A673 (cell line): ENCODE measurements at regions not wholly inside any gene's neighbourhood (a gene's known extent, or its start where the extent isn't known, plus 50 kb on each side); places are given as distances from the start of the nearest gene placed in this dataset.
"Not testable (repeated sequence)": the region's sequence is repeated elsewhere in the genome, so short reads cannot be mapped to it uniquely, and the experiment has no call there.

Experiments used
- BruUV-seq: library from RNA; stranded (reverse); fragments of 400-500 nt; replicated peaks from 2 replicates; lab custom pipeline; 2021; lab: Mats Ljungman, UMichigan
- CTCF ChIA-PET: fragments of 300-600 bp; sonication (Branson Sonifier 250); formaldehyde crosslinking; loops from one replicate; lab custom pipeline; 2022; ENCODE audit warnings: antibody characterized with exemption; lab: Charles Lee
- POLR2A ChIA-PET: fragments of 300-600 bp; sonication (Branson Sonifier 250); formaldehyde crosslinking; loops from one replicate; lab custom pipeline; 2022; ENCODE audit warnings: antibody characterized with exemption; ENCODE audit not compliant: low non-redundant PET; lab: Charles Lee
- DNase-seq: peaks from one replicate; pipeline ENCODE4 v3.0.0-alpha.2; 2015; ENCODE audit warnings: low spot score
- H3K27ac ChIP-seq: fragments of 200-600 bp; sonication (generic); 2 replicates; pipeline ENCODE4 v1.5.1; 2016; ENCODE audit warnings: mixed run types, low read depth, mild to moderate bottlenecking, mixed read lengths, antibody characterized with exemption, low read length; ENCODE audit not compliant: poor library complexity, severe bottlenecking
- H3K27me3 ChIP-seq: fragments of 200-600 bp; sonication (generic); replicated peaks from 2 replicates; pipeline ENCODE4 v1.6.1; 2017; ENCODE audit warnings: mixed run types, low read depth, mild to moderate bottlenecking, mixed read lengths, antibody characterized with exemption, low read length; ENCODE audit not compliant: insufficient read depth, poor library complexity
- H3K36me3 ChIP-seq: fragments of 200-600 bp; sonication (generic); 2 replicates; pipeline ENCODE4 v1.6.1; 2016; ENCODE audit warnings: mixed run types, mild to moderate bottlenecking, mixed read lengths, antibody characterized with exemption, low read length; ENCODE audit not compliant: insufficient read depth, poor library complexity, severe bottlenecking
- H3K4me1 ChIP-seq: fragments of 200-600 bp; sonication (generic); 2 replicates; pipeline ENCODE4 v1.6.1; 2017; ENCODE audit warnings: mixed run types, mild to moderate bottlenecking, mixed read lengths, antibody characterized with exemption, low read length; ENCODE audit not compliant: insufficient read depth, poor library complexity, severe bottlenecking
- H3K4me3 ChIP-seq: fragments of 200-600 bp; sonication (generic); 2 replicates; pipeline ENCODE4 v1.5.1; 2016; ENCODE audit warnings: low read depth, mixed run types, mild to moderate bottlenecking, mixed read lengths, low read length; ENCODE audit not compliant: poor library complexity, severe bottlenecking
- H3K9me3 ChIP-seq: fragments of 200-600 bp; sonication (generic); 2 replicates; pipeline ENCODE4 v1.6.1; 2016; ENCODE audit warnings: mixed run types, low read depth, mild to moderate bottlenecking, mixed read lengths, antibody characterized with exemption, low read length; ENCODE audit not compliant: poor library complexity, severe bottlenecking
- CTCF ChIP-seq: fragments of 300-800, 200-600 bp; sonication (generic); conservative IDR thresholded peaks from 2 replicates; pipeline ENCODE4 v1.5.1; 2017; ENCODE audit warnings: low read depth, mild to moderate bottlenecking, antibody characterized with exemption, low read length, moderate library complexity, mixed read lengths
- EZH2 ChIP-seq: fragments of 200-600 bp; sonication (generic); IDR thresholded peaks from 2 replicates; pipeline ENCODE4 v1.6.1; 2017; ENCODE audit warnings: borderline replicate concordance, low read depth, mild to moderate bottlenecking, mixed read lengths, antibody characterized with exemption, low read length; ENCODE audit not compliant: poor library complexity, severe bottlenecking
- intact Hi-C: fragments of 100-400 bp; cut with micrococcal nuclease; formaldehyde crosslinking; loops from one replicate; pipeline ENCODE4 v1.10.0; 2022; ENCODE audit not compliant: unreplicated experiment

DNA sequence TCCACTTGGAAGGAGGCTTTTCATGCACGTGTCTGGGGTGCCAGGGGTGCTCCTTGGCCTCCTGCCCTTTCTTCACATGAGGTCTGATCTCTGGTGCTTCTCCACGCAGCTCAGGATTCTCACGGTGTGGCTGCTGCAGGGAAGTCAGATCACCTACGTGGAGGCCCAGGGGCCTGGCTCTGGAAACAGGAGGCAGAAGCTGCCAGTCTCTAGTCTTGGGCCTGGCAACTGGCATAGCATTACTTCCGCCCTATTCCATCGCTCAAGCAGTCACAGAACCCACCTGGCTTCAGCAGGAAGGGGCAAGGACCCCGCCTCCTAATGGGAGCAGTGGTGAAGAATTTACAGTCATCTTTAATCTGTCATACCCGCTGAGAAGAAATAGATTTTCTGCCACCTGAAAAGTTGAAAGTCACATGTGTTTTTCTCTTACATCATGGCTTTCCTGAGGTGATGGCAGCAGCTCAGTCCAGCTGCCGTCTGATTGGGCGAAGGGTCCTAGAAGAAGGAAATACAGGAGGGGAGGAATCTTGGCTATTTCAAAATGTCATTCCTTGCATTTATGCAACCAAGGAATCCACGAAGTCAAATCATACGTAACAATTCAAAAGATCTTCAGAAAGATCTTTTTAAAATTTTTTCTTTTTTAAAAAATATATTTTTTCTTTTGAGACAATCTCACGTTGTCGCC, 50.1 kb upstream of the DKK3 start:
- H3K4me3 ChIP-seq, result no peak overlapping the region
- TF ChIP-seq CTCF (no peak), EZH2 (no peak)
- H3K27ac ChIP-seq, result no peak overlapping the region
- no peaks in the 10 kb centered on the region for H3K9me3 ChIP-seq
- ChIA-PET CTCF (no interaction called here), POLR2A (no interaction called here)
- H3K27me3 ChIP-seq, result no peaks in the 10 kb centered on the region
- intact Hi-C loops, result no loop called here
- H3K4me1 ChIP-seq, result no peaks in the 10 kb centered on the region
- no peak for DNase-seq
- no peaks in the 10 kb centered on the region for H3K36me3 ChIP-seq
- no TSS peak for BruUV-seq

DNA sequence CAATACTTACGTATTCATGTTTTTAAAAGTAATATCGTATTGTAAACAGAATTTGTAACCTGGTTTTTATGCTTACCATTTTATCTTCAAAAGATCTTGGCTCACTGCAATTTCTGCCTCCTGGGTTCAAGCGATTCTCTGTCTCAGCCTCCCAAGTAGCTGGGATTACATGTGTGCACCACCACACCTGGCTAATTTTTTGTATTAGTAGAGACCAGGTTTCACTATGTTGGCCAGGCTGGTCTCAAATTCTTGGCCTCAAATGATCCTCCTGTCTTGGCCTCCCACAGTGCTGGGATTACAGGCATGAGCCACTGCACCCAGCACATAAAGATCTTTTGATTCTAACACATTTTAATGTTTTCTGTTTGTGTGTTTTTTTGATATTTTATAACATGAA, 50.7 kb upstream of the DKK3 start:
- H3K36me3 ChIP-seq, H3K4me3 ChIP-seq, H3K27ac ChIP-seq, H3K4me1 ChIP-seq, H3K9me3 ChIP-seq, POLR2A ChIA-PET, DNase-seq, intact Hi-C loops, H3K27me3 ChIP-seq, CTCF ChIA-PET, BruUV-seq: not testable (repeated sequence)

DNA sequence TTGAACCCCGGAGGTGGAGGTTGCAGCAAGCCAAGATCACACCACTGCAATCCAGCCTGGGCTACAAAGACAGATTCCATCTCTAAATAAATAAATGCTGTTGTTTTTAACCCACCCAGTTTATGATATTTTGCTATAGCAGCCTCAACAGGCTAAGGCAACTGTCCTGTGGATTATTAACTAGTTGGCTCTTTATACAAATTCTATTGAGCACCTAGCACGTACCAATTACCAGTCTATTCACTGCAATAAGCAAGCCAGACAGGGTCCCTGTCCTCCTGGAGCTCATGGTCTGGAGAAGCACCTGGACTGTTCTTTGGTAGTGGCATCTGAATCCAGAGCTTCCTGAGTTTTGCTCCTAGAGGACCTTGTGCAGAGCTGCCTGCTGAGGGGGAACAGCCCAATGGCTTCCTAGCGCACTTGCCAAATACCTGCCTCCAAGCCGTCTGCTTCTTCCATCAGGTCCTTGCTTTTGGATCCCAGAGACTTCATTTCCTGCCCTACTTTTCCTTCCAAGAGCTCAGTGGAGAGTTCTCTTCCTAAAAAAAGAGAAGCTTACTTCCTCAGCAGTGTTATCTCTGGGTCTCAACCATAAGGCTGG, 49.9 kb upstream of the MICAL2 start:
- TF ChIP-seq EZH2, result no peak
- no peak for TF ChIP-seq CTCF
- CTCF ChIA-PET, result interaction anchor here (0.6 kb wide), 1 partner anchor 1147 kb away, joined by 4 read pairs; no protein-coding TSS in a partner anchor
- Histone ChIP-seq H3K36me3 (no peaks in the 10 kb centered on the region), H3K9me3 (no peaks in the 10 kb centered on the region), H3K27ac (no peak overlapping the region), H3K4me1 (no peaks in the 10 kb centered on the region), H3K27me3 (no peaks in the 10 kb centered on the region), H3K4me3 (no peak overlapping the region)
- intact Hi-C loops, result no loop called here
- DNase-seq, result no peak
- POLR2A ChIA-PET, result no interaction called here
- BruUV-seq, result no TSS peak
